ENCODE measurements at regions not wholly inside any gene's neighbourhood (a gene's known extent, or its start where the extent isn't known, plus 50 kb on each side); places are given as distances from the start of the nearest gene placed in this dataset.

DNA sequence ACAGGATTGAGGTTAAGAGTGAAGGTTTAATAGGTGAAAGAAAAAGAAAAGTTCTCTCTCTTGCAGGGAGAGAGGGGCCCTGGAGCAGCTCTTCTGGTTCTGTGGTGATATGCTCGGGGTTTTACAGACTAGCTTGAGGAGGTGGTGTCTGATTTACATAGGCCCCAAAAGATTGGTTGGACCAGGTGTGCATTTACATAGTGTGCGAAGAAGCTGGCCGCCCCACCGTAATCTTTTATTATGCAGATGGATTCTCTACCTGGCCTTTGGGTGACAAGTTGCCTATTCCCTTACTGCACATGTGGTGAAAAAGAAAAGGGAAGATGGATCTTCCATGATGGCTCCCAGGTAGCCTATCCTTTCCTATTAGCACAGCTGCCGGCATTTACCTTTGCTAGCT is 219.9 kb upstream of the GRIA4 start:
- TF ChIP-seq, protein P1, sequence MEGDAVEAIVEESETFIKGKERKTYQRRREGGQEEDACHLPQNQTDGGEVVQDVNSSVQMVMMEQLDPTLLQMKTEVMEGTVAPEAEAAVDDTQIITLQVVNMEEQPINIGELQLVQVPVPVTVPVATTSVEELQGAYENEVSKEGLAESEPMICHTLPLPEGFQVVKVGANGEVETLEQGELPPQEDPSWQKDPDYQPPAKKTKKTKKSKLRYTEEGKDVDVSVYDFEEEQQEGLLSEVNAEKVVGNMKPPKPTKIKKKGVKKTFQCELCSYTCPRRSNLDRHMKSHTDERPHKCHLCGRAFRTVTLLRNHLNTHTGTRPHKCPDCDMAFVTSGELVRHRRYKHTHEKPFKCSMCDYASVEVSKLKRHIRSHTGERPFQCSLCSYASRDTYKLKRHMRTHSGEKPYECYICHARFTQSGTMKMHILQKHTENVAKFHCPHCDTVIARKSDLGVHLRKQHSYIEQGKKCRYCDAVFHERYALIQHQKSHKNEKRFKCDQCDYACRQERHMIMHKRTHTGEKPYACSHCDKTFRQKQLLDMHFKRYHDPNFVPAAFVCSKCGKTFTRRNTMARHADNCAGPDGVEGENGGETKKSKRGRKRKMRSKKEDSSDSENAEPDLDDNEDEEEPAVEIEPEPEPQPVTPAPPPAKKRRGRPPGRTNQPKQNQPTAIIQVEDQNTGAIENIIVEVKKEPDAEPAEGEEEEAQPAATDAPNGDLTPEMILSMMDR (conservative IDR thresholded peaks at IDR 0.05; ENCODE audit: low read depth, low read length), result no peak
- TF ChIP-seq EZH2 (IDR thresholded peaks at IDR 0.05; ENCODE audit: low read length, unreplicated experiment), result no peak

Measured in PC-3 (cell line).